HL-60 (cell line): ENCODE measurements at regions not wholly inside any gene's neighbourhood (a gene's known extent, or its start where the extent isn't known, plus 50 kb on each side); places are given as distances from the start of the nearest gene placed in this dataset.

Experiments used
- DNase-seq, 2 experiments: peaks; one replicate each; pipeline ENCODE4 v3.0.0-alpha.2; 2010 to 2020; ENCODE audit warnings: low read depth in 1 of 2, low spot score in 1 of 2
- H3K27ac ChIP-seq: fragments of 250-450 bp; sonication (Bioruptor Pico); replicated peaks from 2 replicates; pipeline ENCODE4 v1.5.1; 2020; ENCODE audit warnings: mild to moderate bottlenecking, moderate library complexity
- H3K27me3 ChIP-seq: fragments of 250-450 bp; sonication (Bioruptor Pico); 2 replicates; pipeline ENCODE4 v1.5.1; 2021; ENCODE audit warnings: mild to moderate bottlenecking, moderate library complexity; ENCODE audit not compliant: insufficient read depth, poor library complexity, severe bottlenecking
- H3K4me3 ChIP-seq: replicated peaks from 2 replicates; pipeline ENCODE4 v1.5.1; 2011; ENCODE audit warnings: mild to moderate bottlenecking, control low read depth, low read length; ENCODE audit not compliant: insufficient read depth
- CTCF ChIP-seq: IDR thresholded peaks from one replicate; pipeline ENCODE4 v1.5.1; 2011; ENCODE audit warnings: low read length, control low read depth, inconsistent platforms; ENCODE audit not compliant: insufficient read depth
- GABPA ChIP-seq: IDR thresholded peaks from 2 replicates; pipeline ENCODE4 v1.6.1; 2012; ENCODE audit warnings: low read depth
- POLR2AphosphoS5 ChIP-seq: IDR thresholded peaks from 2 replicates; pipeline ENCODE4 v1.6.1; 2012; ENCODE audit warnings: low read depth
- REST ChIP-seq: IDR thresholded peaks from 2 replicates; pipeline ENCODE4 v1.6.1; 2012; ENCODE audit warnings: low read depth; ENCODE audit not compliant: insufficient replicate concordance
- SPI1 ChIP-seq: IDR thresholded peaks from 2 replicates; pipeline ENCODE4 v1.6.1; 2012; ENCODE audit warnings: low read depth, mild to moderate bottlenecking, borderline replicate concordance

GRCh38 chr2:16357188-16357587 lies 308.4 kb downstream of the CYRIA start:
- no peak overlapping the region for H3K27ac ChIP-seq
- DNase-seq = no peak
- H3K27me3 ChIP-seq = no peaks in the 10 kb centered on the region
- TF ChIP-seq REST (no peak), POLR2AphosphoS5 (no peak), SPI1 (no peak), GABPA (no peak), CTCF (no peak)
- no peak overlapping the region for H3K4me3 ChIP-seq

GRCh38 chr2:16351541-16351940 lies 314.1 kb downstream of the CYRIA start:
- Histone ChIP-seq H3K4me3 (no peak overlapping the region), H3K27me3 (no peaks in the 10 kb centered on the region), H3K27ac (no peak overlapping the region)
- no peak for DNase-seq
- no peak for TF ChIP-seq REST
- TF ChIP-seq CTCF = no peak
- TF ChIP-seq GABPA = no peak

- no peak overlapping the region for H3K4me3 ChIP-seq
- H3K27ac ChIP-seq = no peak overlapping the region
- H3K27me3 ChIP-seq = no peaks in the 10 kb centered on the region
- TF ChIP-seq CTCF (no peak), REST (no peak), SPI1 (no peak), POLR2AphosphoS5 (no peak), GABPA (no peak)
- no peak for DNase-seq
Observed at GRCh38 chr2:16351137-16351536, 314.5 kb downstream of the CYRIA start.
